Activated CD8-positive, alpha-beta memory T cell treated with anti-CD3 and anti-CD28 coated beads, Interleukin-2, amount 50 U/mL, for 4 hours (primary cell): ENCODE measurements at regions not wholly inside any gene's neighbourhood (a gene's known extent, or its start where the extent isn't known, plus 50 kb on each side); places are given as distances from the start of the nearest gene placed in this dataset.
"Not testable (repeated sequence)": the region's sequence is repeated elsewhere in the genome, so short reads cannot be mapped to it uniquely, and the experiment has no call there.

Experiments
- DNase-seq: peaks from one replicate; pipeline ENCODE4 v3.0.0-alpha.2; 2020

DNA sequence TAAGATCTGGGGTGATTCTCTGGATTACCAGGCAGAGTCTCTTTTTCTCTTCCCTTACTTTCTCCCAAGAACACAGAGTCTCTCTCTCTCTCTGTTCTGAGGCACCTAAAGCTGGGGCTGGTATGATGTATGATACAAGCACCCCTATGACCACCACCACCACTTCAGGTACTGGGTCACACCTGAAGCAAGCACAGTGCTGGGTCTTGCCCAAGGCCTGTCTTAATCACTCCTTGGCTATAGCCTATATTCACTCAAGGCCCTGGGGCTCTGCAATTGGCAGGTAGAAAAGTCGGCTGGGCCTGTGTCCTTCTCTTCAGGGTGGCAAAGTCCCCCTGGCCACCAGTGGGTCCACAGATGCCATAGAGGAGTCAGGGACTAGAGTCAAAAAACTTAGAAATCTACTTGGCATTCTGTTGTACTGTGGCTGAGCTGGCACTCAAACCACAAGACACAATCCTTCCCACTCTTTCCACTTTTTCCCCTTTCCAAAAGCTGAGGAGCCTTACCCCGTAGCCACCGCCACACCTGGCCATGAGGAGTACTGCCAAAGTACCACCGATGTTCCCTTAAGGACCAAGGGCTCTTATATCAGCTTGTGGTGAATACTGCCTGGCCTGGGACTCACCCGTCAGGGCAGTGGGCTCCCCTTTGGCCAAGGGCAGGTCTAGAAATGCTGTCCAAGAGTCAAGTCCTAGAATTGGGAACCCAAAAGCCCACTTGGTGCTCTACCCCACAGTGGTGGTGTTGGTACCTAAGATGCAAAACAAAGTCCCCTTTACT is 159.2 kb downstream of the POTEM start:
- DNase-seq, result not testable (repeated sequence)

DNA sequence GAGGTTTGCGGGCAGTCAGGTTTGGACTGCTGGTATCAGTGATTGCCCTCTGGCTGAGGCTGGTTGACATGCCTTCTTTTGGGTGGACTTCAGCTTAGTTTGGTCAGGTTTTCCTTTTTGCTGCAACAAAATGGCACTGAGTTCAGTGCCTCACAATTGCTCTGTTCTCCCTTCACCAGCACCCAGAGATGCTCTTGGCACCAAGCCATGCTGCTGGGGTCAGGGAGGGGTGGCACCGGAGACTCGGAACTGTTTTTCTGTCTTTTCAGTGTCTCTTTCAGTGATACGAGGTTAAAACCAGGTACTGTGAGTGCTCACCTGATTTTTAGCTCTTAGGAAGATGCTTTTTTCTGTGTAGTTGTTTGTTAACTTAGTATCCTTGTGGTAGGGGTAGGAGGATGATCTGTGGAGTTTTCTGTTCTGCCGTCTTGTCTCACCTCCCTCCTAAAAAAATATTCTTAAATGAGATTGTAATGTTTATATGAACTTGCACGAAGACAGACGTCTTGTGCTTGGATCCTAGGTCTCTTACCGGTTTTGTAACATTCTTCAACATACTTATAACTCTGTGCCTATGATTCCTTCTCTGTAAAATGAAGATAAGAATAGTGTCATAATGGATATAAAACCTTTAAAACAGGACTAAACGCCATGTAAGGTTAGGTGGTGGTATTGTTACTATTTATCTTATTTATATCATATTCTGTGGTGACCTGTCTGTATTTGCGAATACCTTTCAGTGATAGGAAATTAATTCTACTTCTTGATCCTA is 160.6 kb downstream of the POTEM start:
- not testable (repeated sequence) for DNase-seq

- not testable (repeated sequence) for DNase-seq
Measured at GRCh38 chr14:19131553-19131952, 164.3 kb downstream of the POTEM start.

- DNase-seq, result not testable (repeated sequence)
Measured at GRCh38 chr14:19132013-19132835, 165.0 kb downstream of the POTEM start.

- DNase-seq, result not testable (repeated sequence)
Measured at GRCh38 chr14:19132836-19133120, 165.5 kb downstream of the POTEM start.

DNA sequence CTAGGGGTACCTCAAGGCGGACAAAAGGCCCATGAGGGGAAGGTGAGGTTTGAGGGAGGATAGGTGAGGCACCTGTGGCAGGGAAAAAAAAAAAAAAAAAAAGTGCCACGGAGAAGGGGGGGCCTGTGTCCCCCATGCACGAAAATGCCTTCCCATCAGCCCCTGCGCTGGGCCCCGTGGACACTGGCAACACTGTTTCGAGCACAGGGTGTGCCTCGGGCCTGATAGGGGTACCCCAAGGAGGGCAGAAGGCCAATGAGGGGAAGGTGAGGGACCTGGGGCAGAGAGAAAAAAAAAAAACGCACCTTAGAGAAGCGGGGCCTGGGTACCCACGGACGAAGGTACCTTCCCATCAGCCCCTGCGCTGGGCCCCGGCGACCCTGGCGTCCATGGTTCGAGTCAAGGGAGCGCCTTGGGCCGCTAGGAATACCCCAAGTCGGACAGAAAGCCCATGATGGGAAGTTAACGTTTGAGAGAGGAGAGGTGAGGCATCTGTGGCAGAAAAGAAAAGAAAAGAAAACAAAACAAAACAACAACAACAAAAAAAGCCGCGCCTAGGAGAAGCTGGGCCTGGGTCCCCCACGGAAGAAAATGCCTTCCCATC is 190.0 kb downstream of the POTEM start:
- not testable (repeated sequence) for DNase-seq

DNA sequence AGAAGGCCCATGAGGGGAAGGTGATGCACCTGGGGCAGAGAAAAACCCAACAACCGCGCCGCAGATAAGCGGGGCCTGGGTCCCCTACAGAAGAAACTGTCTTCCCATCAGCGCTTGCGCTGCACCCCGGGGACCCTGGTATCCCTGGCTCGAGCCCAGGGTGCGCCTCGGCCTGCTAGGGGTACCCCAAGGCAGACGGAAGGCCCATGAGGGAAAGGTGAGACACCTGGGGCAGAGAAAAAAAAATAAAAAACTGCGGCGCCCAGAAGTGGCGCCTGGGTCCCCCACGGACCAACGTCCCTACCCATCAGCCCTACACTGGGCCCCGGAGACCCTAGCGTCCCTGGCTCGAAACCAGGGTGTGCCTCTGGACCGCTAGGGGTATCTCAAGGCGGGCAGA is 190.8 kb downstream of the POTEM start:
- DNase-seq, result not testable (repeated sequence)

- not testable (repeated sequence) for DNase-seq
Measured at GRCh38 chr14:19158588-19158987, 191.4 kb downstream of the POTEM start.

DNA sequence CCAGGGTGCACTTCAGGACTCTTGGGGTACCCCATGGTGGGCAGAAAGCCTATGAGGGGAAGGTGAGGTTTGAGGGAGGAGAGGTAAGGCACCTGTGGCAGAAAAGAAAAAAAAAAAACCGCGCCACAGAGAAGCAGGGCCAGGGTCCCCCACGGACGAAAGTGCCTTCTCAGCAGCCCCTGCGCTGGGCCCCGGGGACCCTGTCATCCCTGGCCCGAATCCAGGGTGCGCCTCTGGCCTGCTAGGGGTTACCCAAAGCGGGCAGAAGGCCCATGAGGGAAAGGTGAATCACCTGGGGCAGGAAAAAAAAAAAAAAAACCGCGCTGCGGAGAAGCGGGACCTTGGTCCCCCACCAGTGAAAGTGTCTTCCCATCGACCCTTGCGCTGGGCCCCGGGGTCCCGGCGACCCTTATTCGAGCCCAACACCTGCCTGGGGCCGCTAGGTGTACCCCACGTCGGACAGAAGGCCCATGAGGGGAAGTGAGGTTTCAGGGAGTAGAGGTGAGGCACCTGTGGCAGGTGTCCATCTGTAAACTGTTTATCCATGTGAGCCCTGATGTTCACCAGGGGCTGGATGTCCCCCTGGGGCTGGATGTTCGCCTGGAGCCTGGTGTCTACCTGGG is 191.9 kb downstream of the POTEM start:
- DNase-seq, result not testable (repeated sequence)

- not testable (repeated sequence) for DNase-seq
Measured at GRCh38 chr14:19160379-19160778, 193.1 kb downstream of the POTEM start.

GRCh38 chr14:19161251-19162033 is 194.2 kb downstream of the POTEM start:
- not testable (repeated sequence) for DNase-seq

GRCh38 chr14:19162034-19162706 is 194.9 kb downstream of the POTEM start:
- DNase-seq, result not testable (repeated sequence)

GRCh38 chr14:19162920-19163319 is 195.7 kb downstream of the POTEM start:
- not testable (repeated sequence) for DNase-seq

DNA sequence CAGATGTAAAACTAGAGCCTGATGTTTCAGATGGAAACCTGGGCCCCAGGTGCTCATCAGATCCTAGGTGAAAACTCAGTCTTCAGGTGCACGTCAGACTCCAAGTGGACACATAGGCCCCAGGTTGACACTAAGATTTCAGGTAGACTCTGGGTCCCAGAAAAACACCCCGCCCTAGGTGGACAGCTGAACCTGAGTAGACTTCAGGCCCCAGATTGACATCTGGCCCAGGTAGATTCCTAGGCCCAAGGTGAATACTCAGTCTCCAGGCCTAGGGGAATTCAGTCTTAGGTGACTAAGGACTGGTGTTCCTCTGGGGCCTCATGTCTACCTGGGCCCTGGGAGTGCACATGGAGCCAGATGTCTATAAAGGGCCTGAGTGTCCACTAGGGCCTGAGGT is 196.7 kb downstream of the POTEM start:
- DNase-seq, result not testable (repeated sequence)

DNA sequence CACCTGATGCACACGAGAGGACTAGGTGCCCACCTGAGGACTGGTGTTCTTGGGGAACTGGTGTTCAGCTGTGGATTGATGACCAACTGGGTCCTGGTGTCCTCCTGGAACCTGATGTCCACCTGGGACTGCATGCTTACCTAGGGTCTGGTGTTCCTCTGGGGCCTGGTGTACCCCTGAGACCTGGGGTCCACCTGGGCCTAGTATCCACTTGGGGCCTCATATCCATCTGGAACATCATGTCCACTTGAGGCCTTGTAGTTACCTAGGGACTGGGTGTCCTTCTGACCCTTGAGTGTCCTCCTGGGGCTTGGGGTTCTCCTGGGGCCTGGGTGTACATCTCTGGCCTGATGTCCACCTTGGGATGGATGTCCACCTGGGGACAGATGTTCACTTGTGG is 197.2 kb downstream of the POTEM start:
- DNase-seq, result not testable (repeated sequence)

DNA sequence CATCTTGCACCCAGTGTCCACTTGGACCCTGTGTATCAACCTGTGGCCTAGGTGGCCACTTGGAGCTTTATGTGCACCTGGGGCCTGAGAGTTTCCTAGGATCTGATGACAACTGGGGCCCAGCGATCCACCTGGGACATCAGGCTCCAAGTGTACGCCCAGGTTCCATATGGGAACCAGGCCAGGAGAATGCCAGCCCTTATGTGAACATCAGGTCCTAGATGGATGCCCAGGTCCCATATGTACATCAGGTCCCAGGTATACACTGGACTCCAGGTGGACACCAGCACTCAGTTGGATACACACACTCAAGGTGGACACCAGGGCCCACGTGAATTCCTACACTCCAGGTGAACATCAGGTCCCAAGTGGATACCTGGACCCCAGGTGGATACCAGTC is 198.8 kb downstream of the POTEM start:
- not testable (repeated sequence) for DNase-seq

GRCh38 chr14:19167454-19168190 is 200.4 kb downstream of the POTEM start:
- DNase-seq, result not testable (repeated sequence)

GRCh38 chr14:19168261-19168660 is 201.0 kb downstream of the POTEM start:
- not testable (repeated sequence) for DNase-seq

DNA sequence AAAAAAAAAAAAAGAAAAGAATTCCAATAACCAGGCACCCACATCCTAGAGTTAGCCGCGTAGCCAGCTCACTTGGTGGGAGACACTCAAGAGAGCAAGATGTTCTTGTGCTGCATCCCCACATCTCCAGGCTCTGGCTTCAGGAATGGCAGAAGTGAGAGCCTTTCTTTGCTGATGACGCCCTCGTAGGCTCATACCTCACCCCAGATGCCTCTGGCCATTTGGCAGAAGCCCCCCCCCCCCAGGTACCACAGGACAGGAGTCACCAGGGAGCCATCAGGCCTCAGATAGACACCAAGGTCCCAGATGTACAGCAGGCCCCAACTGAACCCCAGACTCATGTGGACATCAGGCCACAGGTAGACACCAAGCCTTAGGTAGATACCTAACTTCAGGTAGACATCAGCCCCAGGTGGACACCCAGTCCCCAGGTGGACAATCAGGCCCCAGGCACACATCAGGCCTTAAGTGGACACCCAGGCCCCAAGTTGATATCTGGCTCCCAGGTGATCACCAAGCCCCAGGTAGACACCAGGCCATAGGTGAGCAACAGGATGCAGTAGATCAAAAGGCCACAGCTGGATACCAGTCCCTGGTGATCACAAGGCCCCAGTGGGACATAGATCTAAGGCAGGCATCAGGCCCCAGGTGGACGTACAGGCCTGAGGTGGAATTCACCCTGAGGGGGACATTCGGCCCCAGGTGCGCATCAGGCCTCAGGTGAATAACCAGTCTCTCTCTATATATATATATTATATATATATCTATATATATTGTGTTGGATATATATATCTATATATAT is 202.5 kb downstream of the POTEM start:
- DNase-seq, result not testable (repeated sequence)
